ENCODE measurements at regions not wholly inside any gene's neighbourhood (a gene's known extent, or its start where the extent isn't known, plus 50 kb on each side); places are given as distances from the start of the nearest gene placed in this dataset.

- TF ChIP-seq CTCF (IDR thresholded peaks at IDR 0.05; ENCODE audit: low read length) (no peak), EZH2 (IDR thresholded peaks at IDR 0.05; ENCODE audit: borderline replicate concordance, low read length) (no peak)
Measured at GRCh38 chr1:88503646-88504045, 180.4 kb upstream of the PKN2 start.

All from OCI-LY1 (cell line).